OCI-LY3 (cell line): ENCODE measurements at regions not wholly inside any gene's neighbourhood (a gene's known extent, or its start where the extent isn't known, plus 50 kb on each side); places are given as distances from the start of the nearest gene placed in this dataset.

ENCODE experiments used
- CTCF ChIP-seq: fragments of 200-600, 300-600 bp; sonication (generic); IDR thresholded peaks from 2 replicates; pipeline ENCODE4 v1.5.1; 2014; ENCODE audit warnings: antibody characterized with exemption, low read length, low read depth
- EZH2phosphoT487 ChIP-seq: fragments of 200-600 bp; shearing (Covaris generic); IDR thresholded peaks from 2 replicates; pipeline ENCODE4 v1.6.1; 2018; ENCODE audit warnings: antibody characterized with exemption, mixed run types, low read depth

GRCh38 chr21:28069450-28069923 is 923.2 kb downstream of the LTN1 start:
- TF ChIP-seq CTCF, result no peak
- no peak for TF ChIP-seq EZH2phosphoT487
